Osteocyte (in vitro differentiated cells): ENCODE measurements at regions not wholly inside any gene's neighbourhood (a gene's known extent, or its start where the extent isn't known, plus 50 kb on each side); places are given as distances from the start of the nearest gene placed in this dataset.

Experiments
- DNase-seq: peaks from one replicate; pipeline ENCODE4 v3.0.0; 2021; ENCODE audit warnings: mixed read lengths; ENCODE audit not compliant: unreplicated experiment; ENCODE audit errors: extremely low spot score
- H3K27ac Mint-ChIP-seq: one replicate; pipeline ENCODE4 v1.8.0; 2021; ENCODE audit warnings: mild to moderate bottlenecking, mixed read lengths; ENCODE audit not compliant: unreplicated experiment
- H3K27me3 Mint-ChIP-seq: one replicate; pipeline ENCODE4 v1.8.0; 2021; ENCODE audit warnings: mixed read lengths; ENCODE audit not compliant: unreplicated experiment
- H3K36me3 Mint-ChIP-seq: one replicate; pipeline ENCODE4 v1.8.0; 2021; ENCODE audit warnings: mixed read lengths; ENCODE audit not compliant: unreplicated experiment
- H3K4me1 Mint-ChIP-seq: one replicate; pipeline ENCODE4 v1.8.0; 2021; ENCODE audit warnings: mixed read lengths; ENCODE audit not compliant: unreplicated experiment
- H3K4me3 Mint-ChIP-seq: one replicate; pipeline ENCODE4 v1.8.0; 2021; ENCODE audit warnings: mild to moderate bottlenecking, moderate library complexity, mixed read lengths; ENCODE audit not compliant: unreplicated experiment
- H3K9me3 Mint-ChIP-seq: one replicate; pipeline ENCODE4 v1.8.0; 2021; ENCODE audit warnings: mixed read lengths; ENCODE audit not compliant: unreplicated experiment
- TF ChIP-seq, protein P1 (sequence below): fragments of 200-600 bp; sonication (generic); IDR thresholded peaks from 2 replicates; pipeline ENCODE4 v1.5.0; 2021; ENCODE audit warnings: antibody characterized with exemption, mild to moderate bottlenecking, moderate library complexity

GRCh38 chr4:63898961-63899360 lies 510.3 kb downstream of the TECRL start:
- TF ChIP-seq, protein P1, sequence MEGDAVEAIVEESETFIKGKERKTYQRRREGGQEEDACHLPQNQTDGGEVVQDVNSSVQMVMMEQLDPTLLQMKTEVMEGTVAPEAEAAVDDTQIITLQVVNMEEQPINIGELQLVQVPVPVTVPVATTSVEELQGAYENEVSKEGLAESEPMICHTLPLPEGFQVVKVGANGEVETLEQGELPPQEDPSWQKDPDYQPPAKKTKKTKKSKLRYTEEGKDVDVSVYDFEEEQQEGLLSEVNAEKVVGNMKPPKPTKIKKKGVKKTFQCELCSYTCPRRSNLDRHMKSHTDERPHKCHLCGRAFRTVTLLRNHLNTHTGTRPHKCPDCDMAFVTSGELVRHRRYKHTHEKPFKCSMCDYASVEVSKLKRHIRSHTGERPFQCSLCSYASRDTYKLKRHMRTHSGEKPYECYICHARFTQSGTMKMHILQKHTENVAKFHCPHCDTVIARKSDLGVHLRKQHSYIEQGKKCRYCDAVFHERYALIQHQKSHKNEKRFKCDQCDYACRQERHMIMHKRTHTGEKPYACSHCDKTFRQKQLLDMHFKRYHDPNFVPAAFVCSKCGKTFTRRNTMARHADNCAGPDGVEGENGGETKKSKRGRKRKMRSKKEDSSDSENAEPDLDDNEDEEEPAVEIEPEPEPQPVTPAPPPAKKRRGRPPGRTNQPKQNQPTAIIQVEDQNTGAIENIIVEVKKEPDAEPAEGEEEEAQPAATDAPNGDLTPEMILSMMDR, result no peak
- H3K4me1 Mint-ChIP-seq, result no peaks in the 10 kb centered on the region
- no peaks in the 10 kb centered on the region for H3K36me3 Mint-ChIP-seq
- no peaks in the 10 kb centered on the region for H3K27me3 Mint-ChIP-seq
- no peak overlapping the region for H3K4me3 Mint-ChIP-seq
- DNase-seq, result no peak
- H3K27ac Mint-ChIP-seq, result no peak overlapping the region
- no peaks in the 10 kb centered on the region for H3K9me3 Mint-ChIP-seq

- no peaks in the 10 kb centered on the region for H3K4me1 Mint-ChIP-seq
- H3K9me3 Mint-ChIP-seq, result peaks cover 8% of the 10 kb centered on the region
- TF ChIP-seq, protein P1, result no peak
- DNase-seq, result no peak
- H3K4me3 Mint-ChIP-seq, result no peak overlapping the region
- no peaks in the 10 kb centered on the region for H3K36me3 Mint-ChIP-seq
- H3K27me3 Mint-ChIP-seq, result no peaks in the 10 kb centered on the region
- no peak overlapping the region for H3K27ac Mint-ChIP-seq
Observed at GRCh38 chr4:63894161-63894560, 515.1 kb downstream of the TECRL start.

DNA sequence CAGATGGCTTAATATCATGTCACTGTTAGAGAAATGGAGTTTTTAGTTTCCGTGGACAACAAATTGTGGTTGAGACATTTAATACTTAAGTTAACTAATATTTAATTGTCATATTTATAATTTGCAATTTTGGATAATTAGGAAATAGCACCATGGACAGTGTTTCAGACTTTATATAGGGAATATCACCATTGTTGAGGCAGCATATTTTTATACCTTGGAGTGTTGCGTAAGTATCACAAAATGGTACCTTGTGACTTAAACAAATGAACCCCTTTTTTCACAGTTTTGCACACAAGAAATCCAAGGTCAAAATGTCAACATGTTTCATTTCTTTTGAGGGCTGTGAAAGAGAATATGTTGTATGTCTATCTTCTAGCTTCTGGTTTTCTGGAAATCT lies 539.9 kb downstream of the TECRL start:
- no peak overlapping the region for H3K4me3 Mint-ChIP-seq
- H3K9me3 Mint-ChIP-seq, result no peaks in the 10 kb centered on the region
- H3K4me1 Mint-ChIP-seq, result no peaks in the 10 kb centered on the region
- H3K36me3 Mint-ChIP-seq, result no peaks in the 10 kb centered on the region
- no peak for DNase-seq
- H3K27me3 Mint-ChIP-seq, result no peaks in the 10 kb centered on the region
- TF ChIP-seq, protein P1, result no peak
- no peak overlapping the region for H3K27ac Mint-ChIP-seq

DNA sequence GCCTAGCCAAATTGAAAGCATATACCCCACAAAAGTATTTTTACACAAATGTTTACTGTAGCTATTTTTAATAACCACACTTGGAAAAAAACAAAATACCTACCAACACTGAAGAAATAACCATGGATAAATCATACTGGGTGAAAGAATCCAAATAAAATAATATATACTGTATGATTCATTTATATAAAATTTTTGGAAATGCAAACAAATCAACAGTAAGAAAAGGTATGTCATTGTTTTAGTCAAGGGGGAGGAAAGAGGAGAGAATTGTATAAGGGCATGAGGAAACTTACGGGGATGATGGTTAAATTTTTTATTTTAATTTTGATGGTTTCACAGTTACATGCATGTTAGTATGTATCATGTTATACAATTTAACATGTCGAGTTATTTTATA lies 557.8 kb downstream of the TECRL start:
- H3K4me1 Mint-ChIP-seq, result no peaks in the 10 kb centered on the region
- no peaks in the 10 kb centered on the region for H3K36me3 Mint-ChIP-seq
- DNase-seq, result no peak
- no peak overlapping the region for H3K27ac Mint-ChIP-seq
- H3K9me3 Mint-ChIP-seq, result no peaks in the 10 kb centered on the region
- no peak overlapping the region for H3K4me3 Mint-ChIP-seq
- no peaks in the 10 kb centered on the region for H3K27me3 Mint-ChIP-seq
- TF ChIP-seq, protein P1, result no peak

DNA sequence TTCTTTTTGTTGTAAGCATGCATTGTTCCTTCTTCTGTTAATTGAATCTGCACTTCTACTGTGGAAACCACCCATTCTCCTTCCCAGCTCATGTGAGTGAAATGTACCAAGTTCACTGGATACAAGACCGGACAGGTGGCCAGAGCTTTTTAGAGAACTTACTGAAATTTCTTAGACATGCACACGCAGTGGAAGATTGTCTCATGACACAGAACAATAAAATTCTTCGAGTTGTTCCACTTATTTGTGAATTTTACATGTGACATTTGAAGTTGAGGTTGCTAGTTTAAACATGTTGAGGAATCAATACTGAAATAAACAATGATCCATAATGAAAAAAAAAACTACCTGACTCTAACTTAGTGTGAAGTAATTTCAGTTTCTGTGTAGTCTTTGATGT lies 568.0 kb downstream of the TECRL start:
- H3K27ac Mint-ChIP-seq, result no peak overlapping the region
- TF ChIP-seq, protein P1, result no peak

More for the DNA sequence above, 568.0 kb downstream of the TECRL start:
- Mint-ChIP-seq H3K4me3 (no peak overlapping the region), H3K36me3 (no peaks in the 10 kb centered on the region), H3K9me3 (no peaks in the 10 kb centered on the region), H3K4me1 (no peaks in the 10 kb centered on the region), H3K27me3 (no peaks in the 10 kb centered on the region)
- no peak for DNase-seq
